ENCODE measurements at regions not wholly inside any gene's neighbourhood (a gene's known extent, or its start where the extent isn't known, plus 50 kb on each side); places are given as distances from the start of the nearest gene placed in this dataset.

DNA sequence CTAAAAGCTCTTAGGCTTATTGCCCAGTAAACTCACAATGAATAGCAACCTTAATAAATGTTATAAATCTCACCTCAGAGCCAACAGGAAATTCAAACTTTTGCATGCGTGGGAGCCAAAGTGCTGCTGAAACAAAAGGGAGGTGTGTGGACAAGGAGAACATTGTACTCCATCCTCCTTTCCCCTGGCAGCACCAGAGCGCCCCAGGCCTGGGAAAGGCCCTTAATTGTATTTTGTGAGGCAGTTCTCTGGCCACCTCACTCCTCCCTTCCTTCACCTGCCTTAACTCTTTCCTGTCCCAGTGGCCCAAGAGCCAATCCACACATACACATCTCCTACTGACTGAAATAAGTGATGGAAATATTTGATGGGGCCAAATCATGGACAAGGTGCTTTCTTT, 648.5 kb downstream of the LMO4 start:
- no peak for TF ChIP-seq POLR2A (IDR thresholded peaks at IDR 0.05)
- no peak for TF ChIP-seq POLR2AphosphoS5 (IDR thresholded peaks at IDR 0.05)
- TF ChIP-seq, protein P1, sequence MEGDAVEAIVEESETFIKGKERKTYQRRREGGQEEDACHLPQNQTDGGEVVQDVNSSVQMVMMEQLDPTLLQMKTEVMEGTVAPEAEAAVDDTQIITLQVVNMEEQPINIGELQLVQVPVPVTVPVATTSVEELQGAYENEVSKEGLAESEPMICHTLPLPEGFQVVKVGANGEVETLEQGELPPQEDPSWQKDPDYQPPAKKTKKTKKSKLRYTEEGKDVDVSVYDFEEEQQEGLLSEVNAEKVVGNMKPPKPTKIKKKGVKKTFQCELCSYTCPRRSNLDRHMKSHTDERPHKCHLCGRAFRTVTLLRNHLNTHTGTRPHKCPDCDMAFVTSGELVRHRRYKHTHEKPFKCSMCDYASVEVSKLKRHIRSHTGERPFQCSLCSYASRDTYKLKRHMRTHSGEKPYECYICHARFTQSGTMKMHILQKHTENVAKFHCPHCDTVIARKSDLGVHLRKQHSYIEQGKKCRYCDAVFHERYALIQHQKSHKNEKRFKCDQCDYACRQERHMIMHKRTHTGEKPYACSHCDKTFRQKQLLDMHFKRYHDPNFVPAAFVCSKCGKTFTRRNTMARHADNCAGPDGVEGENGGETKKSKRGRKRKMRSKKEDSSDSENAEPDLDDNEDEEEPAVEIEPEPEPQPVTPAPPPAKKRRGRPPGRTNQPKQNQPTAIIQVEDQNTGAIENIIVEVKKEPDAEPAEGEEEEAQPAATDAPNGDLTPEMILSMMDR (IDR thresholded peaks at IDR 0.05), result no peak
